Astrocyte of the hippocampus (primary cell): ENCODE measurements at regions not wholly inside any gene's neighbourhood (a gene's known extent, or its start where the extent isn't known, plus 50 kb on each side); places are given as distances from the start of the nearest gene placed in this dataset.
"Not testable (repeated sequence)": the region's sequence is repeated elsewhere in the genome, so short reads cannot be mapped to it uniquely, and the experiment has no call there.

ENCODE experiments used
- DNase-seq: peaks from one replicate; pipeline ENCODE4 v3.0.0; 2011; ENCODE audit warnings: low read depth, low spot score

DNA sequence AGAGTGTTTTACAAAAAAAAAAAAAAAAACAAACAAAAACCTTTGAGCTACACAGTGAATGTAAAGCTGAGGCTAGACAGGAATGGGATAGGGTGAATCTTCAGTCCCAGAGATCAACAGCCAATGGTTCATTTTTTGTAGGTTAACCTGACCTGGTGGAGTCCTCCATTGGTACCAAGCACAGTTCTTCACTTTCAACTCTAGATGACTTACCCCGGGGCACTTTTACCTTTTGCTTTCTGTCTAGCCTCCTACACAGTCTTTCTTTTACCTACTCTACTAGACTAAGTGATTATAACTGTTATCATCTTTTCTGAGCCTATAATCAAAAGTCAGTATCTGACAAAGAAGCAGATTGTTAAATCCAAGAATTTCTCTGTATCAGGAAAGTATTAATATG is 50.9 kb downstream of the ANXA2R start:
- no peak for DNase-seq

DNA sequence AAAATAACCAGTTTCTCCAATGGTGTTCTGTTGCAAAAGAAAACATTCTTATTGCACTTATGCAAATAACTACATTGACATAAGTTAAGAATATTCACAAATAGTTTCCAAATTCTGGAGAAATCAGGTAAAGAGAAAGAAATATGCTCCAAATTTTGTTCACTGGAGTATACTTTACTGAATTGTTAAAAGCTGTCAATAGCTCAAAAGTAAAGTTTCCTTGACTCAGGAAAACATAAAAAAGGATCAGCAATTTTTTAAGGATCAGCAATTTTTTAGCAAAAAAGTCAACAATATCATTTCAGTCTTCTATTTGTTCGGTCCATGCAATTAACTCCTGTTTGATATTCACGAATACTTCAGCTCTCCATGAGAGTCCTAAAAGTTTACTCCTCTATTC is 51.6 kb downstream of the ANXA2R start:
- DNase-seq: no peak

DNA sequence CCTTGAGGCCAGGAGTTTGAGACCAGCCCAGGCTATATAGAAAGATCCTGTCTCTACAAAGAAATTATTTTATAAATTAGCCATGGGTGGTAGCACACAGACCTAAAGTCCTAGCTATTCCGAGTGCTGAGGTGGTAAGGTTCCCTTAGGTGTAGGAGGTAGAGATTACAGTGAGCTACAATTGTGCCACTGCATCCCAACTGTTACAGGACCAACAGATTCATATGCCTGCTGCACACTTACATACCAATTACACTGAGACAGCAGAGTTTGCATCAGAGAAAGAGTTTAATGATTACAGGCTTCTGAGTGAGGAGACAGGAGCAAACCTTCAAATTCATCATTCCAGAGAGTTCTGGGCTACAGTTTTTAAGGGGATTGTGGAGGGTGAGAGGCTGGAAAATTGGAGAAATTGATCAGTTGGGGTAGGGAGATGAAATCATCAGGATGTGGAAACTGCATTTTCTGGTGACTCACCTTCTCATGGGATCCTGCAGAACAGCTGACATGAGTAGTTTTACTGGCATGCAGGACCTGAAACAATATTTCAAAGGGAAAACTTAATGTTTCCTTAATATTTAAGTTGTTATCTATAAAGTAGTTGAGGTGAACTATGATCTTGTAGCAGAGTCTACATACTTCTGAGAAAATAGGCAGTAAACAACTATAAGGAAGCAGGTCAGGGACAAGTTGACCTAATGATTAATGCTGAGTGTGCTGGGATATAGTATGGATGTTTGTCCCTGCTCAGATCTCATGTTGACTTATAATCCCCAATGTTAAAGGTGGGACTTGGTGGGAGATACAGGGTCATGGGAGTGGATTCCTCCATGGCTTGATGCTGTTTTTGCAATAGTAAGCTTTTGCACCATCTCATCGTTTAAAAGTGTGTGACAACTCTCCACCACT is 54.7 kb downstream of the ANXA2R start:
- DNase-seq: peak; percentile 54

DNA sequence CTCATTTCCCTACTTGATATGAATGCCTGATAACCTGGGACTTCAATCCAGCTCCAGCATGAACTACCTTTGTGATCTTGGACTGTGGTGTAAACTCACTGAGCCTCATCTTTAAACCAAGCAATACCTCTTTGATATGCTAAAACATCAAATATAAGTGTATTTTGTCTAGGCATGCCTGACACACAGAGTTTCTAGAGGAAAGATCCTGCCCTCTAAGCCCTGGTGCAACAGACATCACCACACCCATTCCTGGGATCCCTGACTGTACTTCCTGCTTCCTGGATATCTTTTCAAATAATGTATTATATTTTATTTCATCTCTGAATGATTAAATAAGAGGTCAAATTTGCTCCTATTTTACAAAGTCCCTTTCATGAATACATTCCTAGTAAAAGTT is 55.8 kb downstream of the ANXA2R start:
- DNase-seq: no peak

DNA sequence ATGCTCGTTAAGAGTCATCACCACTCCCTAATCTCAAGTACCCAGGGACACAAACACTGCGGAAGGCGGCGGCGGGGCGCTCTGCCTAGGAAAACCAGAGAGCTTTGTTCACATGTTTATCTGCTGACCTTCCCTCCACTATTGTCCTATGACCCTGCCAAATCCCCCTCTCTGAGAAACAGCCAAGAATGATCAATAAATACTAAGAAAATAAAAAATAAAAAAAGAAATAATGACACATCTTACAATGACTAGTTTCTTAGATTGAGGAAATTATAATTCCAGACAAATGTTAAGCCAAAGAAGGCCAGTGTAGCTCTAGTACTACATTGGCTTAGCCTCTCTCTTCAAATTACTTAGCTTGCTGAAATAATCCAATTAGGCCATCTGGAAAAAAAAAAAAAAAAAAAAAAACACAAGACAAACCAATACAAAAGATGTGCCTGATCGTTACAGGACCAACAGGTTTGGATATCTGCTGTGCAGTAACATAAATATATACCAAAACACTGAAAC is 58.0 kb downstream of the ANXA2R start:
- DNase-seq: peak; percentile 28

DNA sequence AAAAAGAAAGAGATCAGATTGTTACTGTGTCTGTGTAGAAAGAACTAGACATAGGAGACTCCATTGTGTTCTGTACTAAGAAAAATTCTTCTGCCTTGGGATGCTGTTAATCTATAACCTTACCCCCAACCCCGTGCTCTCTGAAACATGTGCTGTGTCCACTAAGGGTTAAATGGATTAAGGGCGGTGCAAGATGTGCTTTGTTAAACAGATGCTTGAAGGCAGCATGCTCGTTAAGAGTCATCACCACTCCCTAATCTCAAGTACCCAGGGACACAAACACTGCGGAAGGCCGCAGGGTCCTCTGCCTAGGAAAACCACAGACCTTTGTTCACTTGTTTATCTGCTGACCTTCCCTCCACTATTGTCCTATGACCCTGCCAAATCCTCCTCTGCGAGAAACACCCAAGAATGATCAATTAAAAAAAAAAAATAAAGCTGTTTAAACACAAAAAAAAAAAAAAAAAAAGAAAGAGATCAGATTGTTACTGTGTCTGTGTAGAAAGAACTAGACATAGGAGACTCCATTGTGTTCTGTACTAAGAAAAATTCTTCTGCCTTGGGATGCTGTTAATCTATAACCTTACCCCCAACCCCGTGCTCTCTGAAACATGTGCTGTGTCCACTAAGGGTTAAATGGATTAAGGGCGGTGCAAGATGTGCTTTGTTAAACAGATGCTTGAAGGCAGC is 58.6 kb downstream of the ANXA2R start:
- DNase-seq: not testable (repeated sequence)

- not testable (repeated sequence) for DNase-seq
Observed at GRCh38 chr5:42981015-42981414, 59.1 kb downstream of the ANXA2R start.

DNA sequence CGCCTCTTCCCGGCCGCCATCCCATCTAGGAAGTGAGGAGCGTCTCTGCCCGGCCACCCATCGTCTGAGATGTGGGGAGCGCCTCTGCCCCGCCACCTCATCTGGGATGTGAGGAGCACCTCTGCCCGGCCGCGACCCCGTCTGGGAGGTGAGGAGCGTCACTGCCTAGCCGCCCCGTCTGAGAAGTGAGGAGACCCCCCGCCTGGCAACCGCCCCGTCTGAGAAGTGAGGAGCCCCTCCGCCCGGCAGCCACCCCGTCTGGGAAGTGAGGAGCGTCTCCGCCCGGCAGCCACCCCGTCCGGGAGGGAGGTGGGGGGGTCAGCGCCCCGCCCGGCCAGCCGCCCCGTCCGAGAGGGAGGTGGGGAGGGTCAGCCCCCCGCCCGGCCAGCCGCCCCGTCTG is 59.7 kb downstream of the ANXA2R start:
- DNase-seq: not testable (repeated sequence)

GRCh38 chr5:42979242-42979641 is 60.9 kb downstream of the ANXA2R start:
- not testable (repeated sequence) for DNase-seq

GRCh38 chr5:42974536-42974935 is 65.6 kb downstream of the ANXA2R start:
- DNase-seq: peak; percentile 89

GRCh38 chr5:42970636-42971559 is 69.2 kb downstream of the ANXA2R start:
- DNase-seq: no peak

DNA sequence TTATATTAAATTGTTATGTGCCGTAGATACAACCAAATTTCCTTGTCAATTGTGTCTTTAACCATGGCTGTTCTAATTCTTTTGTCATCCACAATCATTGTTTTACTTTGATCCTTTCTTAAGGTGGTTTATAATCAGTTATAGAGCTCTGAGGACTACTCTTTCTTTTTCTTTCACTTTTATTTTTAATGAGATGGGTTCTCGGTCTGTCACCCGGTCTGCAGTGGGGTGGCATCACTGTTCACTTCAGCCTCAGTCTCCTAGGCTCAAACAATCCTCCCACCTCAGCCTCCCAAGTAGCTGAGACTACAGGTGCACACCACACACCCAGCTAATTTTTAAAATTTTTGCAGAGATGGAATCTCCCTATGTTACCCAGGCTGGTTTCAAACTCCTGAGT is 74.2 kb downstream of the ANXA2R start:
- DNase-seq: no peak

GRCh38 chr5:42963412-42963811 is 76.7 kb downstream of the ANXA2R start:
- no peak for DNase-seq

GRCh38 chr5:42962124-42962523 is 78.0 kb downstream of the ANXA2R start:
- no peak for DNase-seq

- DNase-seq: no peak
Observed at GRCh38 chr5:42960506-42960905, 79.6 kb downstream of the ANXA2R start.

DNA sequence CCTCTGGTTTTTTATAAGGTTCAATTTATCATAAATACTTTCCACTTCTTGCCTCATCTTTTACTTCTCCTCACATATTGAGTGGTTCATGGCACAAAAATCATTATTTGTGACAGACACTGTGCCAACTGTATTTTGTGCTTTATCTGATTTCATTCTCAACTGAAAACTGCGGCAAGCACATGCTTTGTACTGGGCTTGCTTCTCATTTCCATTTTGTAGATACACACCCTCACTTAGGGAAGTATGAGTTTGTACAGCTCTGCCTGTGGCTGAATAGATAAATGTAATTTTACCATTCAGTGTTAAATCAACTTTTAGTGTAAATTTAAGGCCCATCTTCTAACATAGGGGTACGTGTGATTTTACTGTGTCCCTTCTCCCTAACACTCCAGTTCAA is 83.6 kb downstream of the ANXA2R start:
- DNase-seq: no peak

GRCh38 chr5:42953041-42953440 is 87.1 kb downstream of the ANXA2R start:
- peak; percentile 23 for DNase-seq

GRCh38 chr5:42952578-42952974 is 87.5 kb downstream of the ANXA2R start:
- DNase-seq: no peak

DNA sequence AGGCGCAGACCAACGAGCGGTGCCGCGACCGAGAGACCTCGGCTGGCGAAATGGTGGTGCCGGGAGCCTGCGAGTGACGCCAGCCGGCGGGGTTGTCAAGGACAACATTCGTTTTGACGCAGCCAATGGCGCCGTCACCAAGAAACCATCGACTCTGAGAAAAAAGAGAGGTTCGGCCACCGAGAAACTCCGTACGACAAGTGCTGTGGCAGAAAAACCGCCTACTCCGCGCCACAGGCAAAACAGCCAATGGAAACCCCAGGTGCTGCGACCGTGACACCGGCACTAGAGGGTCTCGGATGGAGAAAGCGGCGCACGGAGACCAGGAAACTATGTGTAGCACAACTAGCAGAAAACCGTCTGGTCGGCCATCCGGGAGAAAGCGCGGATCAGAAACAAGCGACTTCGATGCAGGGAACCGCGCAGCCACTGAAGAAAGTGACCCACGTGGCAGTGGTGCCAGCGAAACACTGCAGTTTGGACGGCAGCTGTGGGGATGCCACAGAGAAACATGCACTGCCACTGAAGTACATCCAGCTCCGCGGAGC is 88.8 kb downstream of the ANXA2R start:
- DNase-seq: peak; percentile 75

DNA sequence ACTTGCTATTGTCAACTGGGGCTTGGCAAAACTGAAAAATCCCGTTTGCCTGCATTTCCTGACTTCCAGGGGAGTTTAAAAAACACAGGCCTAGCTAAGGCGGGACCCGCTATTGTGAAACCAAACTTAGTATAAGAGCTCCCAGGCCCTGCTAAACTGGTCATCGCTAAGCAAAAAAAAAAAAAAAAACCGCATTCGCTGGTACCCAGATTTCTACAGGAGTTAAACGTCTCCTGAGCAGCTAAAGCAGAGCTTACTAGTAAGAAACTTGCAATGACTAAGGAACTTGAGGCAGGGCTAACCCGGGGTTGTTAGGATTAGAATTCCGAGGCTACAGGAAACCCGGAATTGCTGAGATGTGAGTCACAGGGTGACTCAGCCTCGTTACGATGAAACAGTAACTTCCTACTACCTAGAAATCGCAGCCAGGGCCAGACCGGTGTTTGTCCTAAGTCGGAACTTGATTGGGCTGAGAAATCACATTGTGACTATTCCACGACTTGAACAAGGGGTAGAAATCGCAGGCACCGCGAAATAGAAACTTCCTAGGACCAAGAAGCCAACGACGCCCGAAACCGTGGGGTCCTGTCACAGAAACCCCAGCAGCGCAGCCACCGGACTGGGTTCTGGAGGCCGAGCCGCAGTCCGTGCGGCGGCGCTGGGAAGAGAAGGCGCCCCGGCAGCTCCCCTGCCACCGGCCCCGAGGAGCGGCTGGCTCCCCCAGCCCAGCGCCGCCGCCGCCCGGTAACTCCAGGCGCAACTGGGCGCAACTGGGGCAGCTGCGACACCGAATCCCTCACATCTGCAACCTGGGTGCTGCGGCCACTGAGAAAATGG is 89.4 kb downstream of the ANXA2R start:
- DNase-seq: peak; percentile 98

DNA sequence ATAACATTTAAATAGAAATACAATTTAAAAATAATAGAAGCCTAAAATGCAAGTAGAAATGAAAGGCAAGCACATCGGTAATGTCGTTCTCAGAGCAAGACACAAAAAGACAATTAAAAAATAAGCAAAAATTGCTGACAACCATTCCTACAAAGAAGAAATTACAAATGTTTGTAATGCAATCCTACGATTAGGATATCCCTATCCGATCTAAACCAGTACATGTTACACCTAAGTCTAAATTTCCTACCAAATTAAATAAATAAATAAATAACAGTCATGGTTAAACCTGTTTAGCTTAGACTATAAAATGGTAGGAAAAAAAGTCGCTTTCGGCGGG is 90.0 kb downstream of the ANXA2R start:
- DNase-seq: no peak
